IMR-90 (cell line): ENCODE measurements at regions not wholly inside any gene's neighbourhood (a gene's known extent, or its start where the extent isn't known, plus 50 kb on each side); places are given as distances from the start of the nearest gene placed in this dataset.

Experiments used
- ATAC-seq: fragments of 200-7000 bp; cut with Tn5 transposase; 2 replicates; pipeline ENCODE4 v1.9.1; 2020; ENCODE audit warnings: low read depth, mild to moderate bottlenecking, moderate library complexity
- BruUV-seq: library from RNA; stranded (reverse); fragments of 400-500 nt; replicated peaks from 2 replicates; lab custom pipeline; 2021; lab: Mats Ljungman, UMichigan
- CTCF ChIA-PET: fragments of 300-600 bp; formaldehyde crosslinking; extraction: SDS; loops from one replicate; lab custom pipeline; 2021; ENCODE audit warnings: antibody characterized with exemption; lab: Yijun Ruan, JAX
- POLR2A ChIA-PET: fragments of 300-600 bp; sonication (Branson Sonifier 250); formaldehyde crosslinking; loops from one replicate; lab custom pipeline; 2022; ENCODE audit warnings: antibody characterized with exemption; ENCODE audit not compliant: unreplicated experiment; lab: Charles Lee
- DNase-seq: peaks from one replicate; pipeline ENCODE4 v3.0.0; 2013
- H2AFZ ChIP-seq: replicated peaks from 2 replicates; pipeline ENCODE3; 2013; ENCODE audit warnings: low read length, mild to moderate bottlenecking; ENCODE audit not compliant: poor library complexity
- H2AK5ac ChIP-seq: 2 replicates; pipeline ENCODE4 v1.6.1; 2013; ENCODE audit warnings: low read depth, low read length, inconsistent platforms
- H2AK9ac ChIP-seq: replicated peaks from 2 replicates; pipeline ENCODE3; 2013; ENCODE audit warnings: mild to moderate bottlenecking, low read depth, low read length, moderate library complexity; ENCODE audit not compliant: poor library complexity
- H2BK120ac ChIP-seq: 2 replicates; pipeline ENCODE4 v1.6.1; 2013; ENCODE audit warnings: low read depth, low read length, inconsistent platforms
- H2BK15ac ChIP-seq: 3 replicates; pipeline ENCODE4 v1.6.1; 2013; ENCODE audit warnings: low read depth, low read length, inconsistent platforms
- H2BK20ac ChIP-seq: 2 replicates; pipeline ENCODE4 v1.6.1; 2013; ENCODE audit warnings: low read depth, mild to moderate bottlenecking, inconsistent platforms, low read length, moderate library complexity
- H2BK5ac ChIP-seq: 2 replicates; pipeline ENCODE4 v1.6.1; 2013; ENCODE audit warnings: mild to moderate bottlenecking, low read depth, low read length, inconsistent platforms; ENCODE audit not compliant: poor library complexity, severe bottlenecking
- H3K14ac ChIP-seq: replicated peaks from 2 replicates; pipeline ENCODE4 v1.6.1; 2013; ENCODE audit warnings: low read depth, low read length, inconsistent platforms
- H3K18ac ChIP-seq: 2 replicates; pipeline ENCODE4 v1.6.1; 2013; ENCODE audit warnings: low read depth, low read length, control low read depth
- H3K23ac ChIP-seq: 2 replicates; pipeline ENCODE4 v1.6.1; 2013; ENCODE audit warnings: low read depth, low read length, inconsistent platforms
- H3K27ac ChIP-seq: 2 replicates; pipeline ENCODE4 v1.5.1; 2013; ENCODE audit warnings: mild to moderate bottlenecking, control low read depth, low read length; ENCODE audit not compliant: insufficient read depth
- H3K27me3 ChIP-seq: 2 replicates; pipeline ENCODE4 v1.6.1; 2013; ENCODE audit warnings: low read length; ENCODE audit not compliant: control insufficient read depth, insufficient read depth
- H3K36me3 ChIP-seq: 2 replicates; pipeline ENCODE4 v1.6.1; 2013; ENCODE audit warnings: low read length, mixed read lengths; ENCODE audit not compliant: control insufficient read depth, insufficient read depth
- H3K4ac ChIP-seq: 2 replicates; pipeline ENCODE4 v1.6.1; 2013; ENCODE audit warnings: low read depth, low read length, inconsistent platforms
- H3K4me1 ChIP-seq: 2 replicates; pipeline ENCODE4 v1.6.1; 2013; ENCODE audit warnings: low read length, mixed read lengths; ENCODE audit not compliant: control insufficient read depth, insufficient read depth
- H3K4me2 ChIP-seq: 2 replicates; pipeline ENCODE4 v1.6.1; 2013; ENCODE audit warnings: low read depth, mild to moderate bottlenecking, control low read depth, low read length, moderate library complexity
- H3K4me3 ChIP-seq: 2 replicates; pipeline ENCODE4 v1.5.1; 2013; ENCODE audit warnings: low read depth, mild to moderate bottlenecking, control low read depth, low read length, moderate library complexity; ENCODE audit not compliant: insufficient read depth
- H3K56ac ChIP-seq: 2 replicates; pipeline ENCODE4 v1.6.1; 2013; ENCODE audit warnings: low read length, inconsistent platforms; ENCODE audit not compliant: insufficient read depth; ENCODE audit errors: extremely low read depth
- H3K79me1 ChIP-seq, 2 experiments: 2 replicates each; pipeline ENCODE4 v1.6.1; 2013; ENCODE audit warnings: low read length in 2 of 2, inconsistent platforms in 1 of 2, low read depth in 1 of 2
- H3K9ac ChIP-seq: 2 replicates; pipeline ENCODE4 v1.6.1; 2013; ENCODE audit warnings: low read depth, low read length, control low read depth
- H3K9me1 ChIP-seq: 2 replicates; pipeline ENCODE4 v1.6.1; 2013; ENCODE audit warnings: low read length, inconsistent platforms; ENCODE audit not compliant: insufficient read depth
- H3K9me3 ChIP-seq: 2 replicates; pipeline ENCODE4 v1.6.1; 2013; ENCODE audit warnings: low read length; ENCODE audit not compliant: control insufficient read depth, insufficient read depth
- H4K20me1 ChIP-seq: 2 replicates; pipeline ENCODE4 v1.6.1; 2013; ENCODE audit warnings: low read length, inconsistent platforms; ENCODE audit not compliant: insufficient read depth
- H4K5ac ChIP-seq: 2 replicates; pipeline ENCODE4 v1.6.1; 2013; ENCODE audit warnings: mild to moderate bottlenecking, low read depth, low read length, control low read depth
- H4K8ac ChIP-seq, 2 experiments: 2 replicates each; pipeline ENCODE4 v1.6.1; 2013; ENCODE audit warnings: low read depth in 2 of 2, low read length in 2 of 2, control low read depth in 1 of 2, inconsistent platforms in 1 of 2
- H4K91ac ChIP-seq: 2 replicates; pipeline ENCODE4 v1.6.1; 2013; ENCODE audit warnings: low read depth, low read length, inconsistent platforms; ENCODE audit not compliant: insufficient read depth
- BHLHE40 ChIP-seq: fragments of 150-350 bp; IDR thresholded peaks from 2 replicates; pipeline ENCODE4 v1.6.1; 2016; ENCODE audit warnings: mild to moderate bottlenecking, low read depth, low read length
- MAFK ChIP-seq: IDR thresholded peaks from 2 replicates; pipeline ENCODE4 v1.6.1; 2012; ENCODE audit warnings: low read depth, low read length, improper control_type of control experiment
- SMC3 ChIP-seq: fragments of 150-350 bp; IDR thresholded peaks from 2 replicates; pipeline ENCODE4 v1.6.1; 2016; ENCODE audit warnings: low read depth, mild to moderate bottlenecking, antibody characterized with exemption, low read length, moderate library complexity
- WGBS, 2 experiments: methylation state at CpG; one replicate each; pipeline versions ENCODE4 v1.1.5 to v1.1.7; 2013; ENCODE audit warnings: missing lambda C conversion rate in 2 of 2; ENCODE audit not compliant: insufficient read length in 1 of 2; ENCODE audit errors: extremely low coverage in 2 of 2; 5-methylcytosine and 5-hydroxymethylcytosine counted together
- dilution Hi-C: fragments of 300-500 bp; cut with HindIII; formaldehyde crosslinking; loops from one replicate; pipeline ENCODE4 v1.14.3; 2018; ENCODE audit warnings: low sequenced_read_pairs; ENCODE audit not compliant: unreplicated experiment
- in situ Hi-C: fragments of 300-500 bp; cut with MboI; formaldehyde crosslinking; loops from 3 replicates; pipeline ENCODE4 v1.14.3; 2019; ENCODE audit warnings: low sequenced_read_pairs, inconsistent platforms, mixed read lengths
- intact Hi-C: fragments of 100-400 bp; cut with micrococcal nuclease; formaldehyde crosslinking; loops from 2 replicates; pipeline ENCODE4 v1.10.0; 2022

DNA sequence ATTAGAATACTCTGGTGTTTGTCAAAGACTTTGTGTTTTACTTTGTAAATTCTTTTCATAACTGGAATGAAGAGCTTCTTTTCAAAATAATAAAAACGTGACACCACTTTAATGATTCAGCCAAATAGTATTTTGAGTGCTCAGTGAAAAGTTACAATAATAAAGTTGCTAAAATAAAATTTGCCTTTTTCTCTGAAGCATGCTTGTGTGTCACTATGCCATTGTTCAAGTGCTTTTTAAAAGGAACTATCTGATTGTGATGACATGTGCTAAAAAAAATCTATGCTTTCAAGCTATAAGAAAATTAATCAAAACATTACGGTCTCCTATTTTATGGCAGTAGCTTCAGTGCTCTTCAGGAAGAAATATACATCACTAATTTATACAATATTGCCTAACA, 1290.5 kb upstream of the B3GALT2 start:
- no peak overlapping the region for H3K4me3 ChIP-seq
- H3K79me1 ChIP-seq: no peaks in the 10 kb centered on the region
- H3K27me3 ChIP-seq: no peaks in the 10 kb centered on the region
- H3K14ac ChIP-seq: no peak overlapping the region
- ChIA-PET POLR2A (interaction anchor here (0.5 kb wide), 1 partner anchor 1351 kb away, joined by 5 read pairs; no protein-coding TSS in a partner anchor), CTCF (no interaction called here)
- DNase-seq (peak; percentile 21), ATAC-seq (peak; percentile 51)
- H4K20me1 ChIP-seq: no peaks in the 10 kb centered on the region
- no peak overlapping the region for H4K5ac ChIP-seq
- no peak overlapping the region for H4K8ac ChIP-seq
- H3K4me1 ChIP-seq: no peaks in the 10 kb centered on the region
- 0 out of 2 replicates have a peak, but pooled peaks cover 3% of the 10 kb centered on the region for H3K9me1 ChIP-seq
- H3K56ac ChIP-seq: no peak overlapping the region
- TF ChIP-seq BHLHE40: peak; percentile 56; the same call in 1 of the 2 replicates
- TF ChIP-seq SMC3: no peak
- 0 out of 2 replicates have a peak, but pooled peaks have one; percentile 22 for TF ChIP-seq MAFK
- in situ Hi-C loops (no loop called here), dilution Hi-C loops (no loop called here), intact Hi-C loops (no loop called here)
- no peak overlapping the region for H2AFZ ChIP-seq
- no peak overlapping the region for H2AK9ac ChIP-seq
- H2BK20ac ChIP-seq: no peak overlapping the region
- no peak overlapping the region for H2BK5ac ChIP-seq
- no peak overlapping the region for H3K18ac ChIP-seq
- H3K4ac ChIP-seq: no peak overlapping the region
- no CpG with 5 or more reads among the region's 2 CpGs for WGBS, 2 experiments
- no peaks in the 10 kb centered on the region for H3K36me3 ChIP-seq
- no peak overlapping the region for H3K27ac ChIP-seq
- no peak overlapping the region for H2AK5ac ChIP-seq
- H2BK15ac ChIP-seq: no peak overlapping the region
- no peak overlapping the region for H2BK120ac ChIP-seq
- no peak overlapping the region for H3K9ac ChIP-seq
- no peaks in the 10 kb centered on the region for H3K9me3 ChIP-seq
- no TSS peak for BruUV-seq
- H3K4me2 ChIP-seq: no peak overlapping the region
- H3K23ac ChIP-seq: no peak overlapping the region
- H4K91ac ChIP-seq: no peak overlapping the region
